H1 (cell line): ENCODE measurements at regions not wholly inside any gene's neighbourhood (a gene's known extent, or its start where the extent isn't known, plus 50 kb on each side); places are given as distances from the start of the nearest gene placed in this dataset.

Experiments used
- CTCF ChIA-PET: fragments of 300-600 bp; sonication (Branson Sonifier 250); formaldehyde crosslinking; loops from one replicate; lab custom pipeline; 2021; ENCODE audit not compliant: partially characterized antibody; lab: Charles Lee
- POLR2A ChIA-PET: fragments of 300-600 bp; sonication (Branson Sonifier 250); formaldehyde crosslinking; loops from one replicate; lab custom pipeline; 2021; ENCODE audit warnings: inconsistent platforms; ENCODE audit not compliant: partially characterized antibody; lab: Charles Lee
- DNase-seq, 2 experiments: peaks; one replicate each; pipeline versions ENCODE4 v3.0.0 to v3.0.0-alpha.2; 2010 to 2022; ENCODE audit warnings: low spot score in 2 of 2, low read depth in 1 of 2, mixed read lengths in 1 of 2
- FAIRE-seq: peaks from 2 replicates; lab custom pipeline; 2011; peaks lifted over from hg19 to GRCh38; lab: Jason Lieb, UNC
- H2AFZ ChIP-seq: 2 replicates; pipeline ENCODE4 v1.8.1; 2012; ENCODE audit warnings: low read length, inconsistent platforms
- H2AK5ac ChIP-seq: 2 replicates; pipeline ENCODE4 v1.6.1; 2013; ENCODE audit warnings: low read depth, low read length
- H2BK120ac ChIP-seq: replicated peaks from 2 replicates; pipeline ENCODE3; 2013; ENCODE audit warnings: low read depth, low read length, inconsistent platforms
- H2BK12ac ChIP-seq: 2 replicates; pipeline ENCODE4 v1.6.1; 2013; ENCODE audit warnings: low read depth, low read length
- H2BK15ac ChIP-seq: 2 replicates; pipeline ENCODE4 v1.6.1; 2013; ENCODE audit warnings: low read length
- H2BK20ac ChIP-seq: 2 replicates; pipeline ENCODE4 v1.6.1; 2013; ENCODE audit warnings: low read length
- H2BK5ac ChIP-seq: 2 replicates; pipeline ENCODE4 v1.6.1; 2013; ENCODE audit warnings: low read depth, low read length
- H3K14ac ChIP-seq: 2 replicates; pipeline ENCODE4 v1.6.1; 2013; ENCODE audit warnings: inconsistent platforms; ENCODE audit not compliant: insufficient read length
- H3K18ac ChIP-seq: 2 replicates; pipeline ENCODE4 v1.6.1; 2013; ENCODE audit warnings: low read length; ENCODE audit errors: extremely low read depth
- H3K23ac ChIP-seq: 2 replicates; pipeline ENCODE4 v1.6.1; 2013; ENCODE audit warnings: inconsistent platforms; ENCODE audit not compliant: insufficient read length
- H3K23me2 ChIP-seq: 2 replicates; pipeline ENCODE4 v1.6.1; 2013; ENCODE audit warnings: low read depth, low read length
- H3K27ac ChIP-seq: 2 replicates; pipeline ENCODE4 v1.6.1; 2011; ENCODE audit warnings: low read depth, low read length, inconsistent platforms
- H3K27me3 ChIP-seq, 4 experiments: replicated peaks in 1 of 4; 1 replicate in 1 of 4; 2 replicates in 3 of 4; pipeline versions ENCODE4 v1.6.1 to v1.8.1; 2011 to 2013; ENCODE audit warnings: low read length in 3 of 4, mild to moderate bottlenecking in 3 of 4, inconsistent platforms in 2 of 4, mixed read lengths in 2 of 4, moderate library complexity in 1 of 4; ENCODE audit not compliant: control insufficient read depth in 3 of 4, insufficient read depth in 3 of 4; ENCODE audit errors: extremely low read depth in 1 of 4
- H3K36me3 ChIP-seq, 4 experiments: 2 replicates each; pipeline versions ENCODE4 v1.6.1 to v1.8.1; 2011 to 2013; ENCODE audit warnings: mild to moderate bottlenecking in 4 of 4, low read length in 3 of 4, moderate library complexity in 2 of 4, control low read depth in 1 of 4, inconsistent platforms in 1 of 4; ENCODE audit not compliant: insufficient read depth in 4 of 4, control insufficient read depth in 2 of 4
- H3K4ac ChIP-seq: replicated peaks from 2 replicates; pipeline ENCODE3; 2013; ENCODE audit warnings: low read length, low read depth, mixed read lengths, inconsistent platforms; ENCODE audit not compliant: insufficient read length
- H3K4me1 ChIP-seq, 4 experiments: replicated peaks in 1 of 4; 1 replicate in 1 of 4; 2 replicates in 3 of 4; pipeline versions ENCODE4 v1.6.1 to v1.8.1; 2011 to 2013; ENCODE audit warnings: low read length in 3 of 4, inconsistent platforms in 2 of 4, mixed read lengths in 1 of 4; ENCODE audit not compliant: insufficient read depth in 4 of 4, control insufficient read depth in 3 of 4
- H3K4me2 ChIP-seq, 2 experiments: 2 replicates each; pipeline versions ENCODE4 v1.6.1 to v1.8.1; 2011 to 2013; ENCODE audit warnings: low read depth in 2 of 2, low read length in 2 of 2, control low read depth in 1 of 2, inconsistent platforms in 1 of 2, mild to moderate bottlenecking in 1 of 2; ENCODE audit not compliant: insufficient read depth in 1 of 2
- H3K4me3 ChIP-seq, 4 experiments: fragments of 200-600, 300-600 bp in 1 of 4; sonication (generic), shearing (Covaris generic), sonication (Bioruptor Twin) in 1 of 4; 2 replicates each; pipeline versions ENCODE4 v1.5.1 to v1.8.1; 2011 to 2016; ENCODE audit warnings: low read length in 4 of 4, low read depth in 3 of 4, control low read depth in 2 of 4, inconsistent platforms in 2 of 4, mild to moderate bottlenecking in 2 of 4, mixed read lengths in 1 of 4, moderate library complexity in 1 of 4; ENCODE audit not compliant: insufficient read depth in 2 of 4; ENCODE audit errors: extremely low read depth in 1 of 4
- H3K56ac ChIP-seq: replicated peaks from 2 replicates; pipeline ENCODE3; 2013; ENCODE audit warnings: low read depth, mild to moderate bottlenecking, mixed read lengths, low read length, inconsistent platforms; ENCODE audit not compliant: insufficient read length
- H3K79me1 ChIP-seq: 2 replicates; pipeline ENCODE4 v1.6.1; 2013; ENCODE audit warnings: low read depth, low read length, control low read depth
- H3K79me2 ChIP-seq, 2 experiments: 2 replicates each; pipeline versions ENCODE4 v1.6.1 to v1.8.1; 2012 to 2013; ENCODE audit warnings: low read length in 2 of 2, mild to moderate bottlenecking in 2 of 2, inconsistent platforms in 1 of 2; ENCODE audit not compliant: insufficient read depth in 2 of 2, control insufficient read depth in 1 of 2
- H3K9ac ChIP-seq, 4 experiments: replicated peaks in 1 of 4; 1 replicate in 1 of 4; 2 replicates in 3 of 4; pipeline versions ENCODE4 v1.6.1 to v1.8.1; 2011 to 2013; ENCODE audit warnings: low read depth in 3 of 4, low read length in 3 of 4, control low read depth in 2 of 4, mild to moderate bottlenecking in 2 of 4, moderate library complexity in 2 of 4, inconsistent platforms in 1 of 4; ENCODE audit errors: extremely low read depth in 1 of 4
- H3K9me3 ChIP-seq, 2 experiments: 2 replicates each; pipeline versions ENCODE4 v1.6.1 to v1.8.1; 2012 to 2013; ENCODE audit warnings: mild to moderate bottlenecking in 2 of 2, moderate library complexity in 2 of 2, control low read depth in 1 of 2, inconsistent platforms in 1 of 2, low read depth in 1 of 2, low read length in 1 of 2, mixed read lengths in 1 of 2; ENCODE audit not compliant: insufficient read depth in 2 of 2
- H4K20me1 ChIP-seq, 2 experiments: replicated peaks in 1 of 2; 2 replicates each; pipeline versions ENCODE3 to v1.8.1; 2011 to 2013; ENCODE audit warnings: inconsistent platforms in 2 of 2, low read length in 2 of 2, mild to moderate bottlenecking in 1 of 2; ENCODE audit not compliant: insufficient read depth in 2 of 2, control insufficient read depth in 1 of 2
- H4K5ac ChIP-seq: 2 replicates; pipeline ENCODE4 v1.6.1; 2013; ENCODE audit warnings: low read length, low read depth, mixed read lengths, inconsistent platforms; ENCODE audit not compliant: insufficient read length
- H4K8ac ChIP-seq: 2 replicates; pipeline ENCODE4 v1.8.0; 2013; ENCODE audit warnings: mild to moderate bottlenecking, moderate library complexity, low read length, inconsistent platforms; ENCODE audit not compliant: insufficient read depth; ENCODE audit errors: extremely low read depth
- H4K91ac ChIP-seq: replicated peaks from 2 replicates; pipeline ENCODE3; 2013; ENCODE audit warnings: low read length, mixed read lengths, inconsistent platforms; ENCODE audit not compliant: insufficient read length
- ASH2L ChIP-seq: fragments of 200-600, 300-600 bp; sonication (generic); IDR thresholded peaks from one replicate; pipeline ENCODE4 v1.7.1; 2017; ENCODE audit warnings: low read length
- GABPA ChIP-seq: IDR thresholded peaks from 2 replicates; pipeline ENCODE4 v1.6.1; 2011; ENCODE audit warnings: mild to moderate bottlenecking, low read length, moderate library complexity, borderline replicate concordance; ENCODE audit not compliant: insufficient read depth
- KDM5A ChIP-seq: fragments of 200-600 bp; IDR thresholded peaks from 2 replicates; pipeline ENCODE4 v1.7.1; 2012; ENCODE audit warnings: mild to moderate bottlenecking, low read length, inconsistent platforms, mixed read lengths
- YY1 ChIP-seq: IDR thresholded peaks from 2 replicates; pipeline ENCODE4 v1.6.1; 2011; ENCODE audit warnings: low read depth, mild to moderate bottlenecking, low read length
- WGBS, 2 experiments: shearing (Covaris generic) in 1 of 2; methylation state at CpG; one replicate each; pipeline versions ENCODE4 v1.1.6 to v1.1.7; 2013 to 2015; ENCODE audit warnings: low lambda C conversion rate in 2 of 2, mixed read lengths in 2 of 2, inconsistent platforms in 1 of 2, low coverage in 1 of 2, missing lambda C conversion rate in 1 of 2; ENCODE audit not compliant: insufficient replicate concordance in 2 of 2, insufficient coverage in 1 of 2, insufficient read length in 1 of 2; ENCODE audit errors: extremely low coverage in 1 of 2, missing lambda C conversion rate in 1 of 2; 5-methylcytosine and 5-hydroxymethylcytosine counted together

DNA sequence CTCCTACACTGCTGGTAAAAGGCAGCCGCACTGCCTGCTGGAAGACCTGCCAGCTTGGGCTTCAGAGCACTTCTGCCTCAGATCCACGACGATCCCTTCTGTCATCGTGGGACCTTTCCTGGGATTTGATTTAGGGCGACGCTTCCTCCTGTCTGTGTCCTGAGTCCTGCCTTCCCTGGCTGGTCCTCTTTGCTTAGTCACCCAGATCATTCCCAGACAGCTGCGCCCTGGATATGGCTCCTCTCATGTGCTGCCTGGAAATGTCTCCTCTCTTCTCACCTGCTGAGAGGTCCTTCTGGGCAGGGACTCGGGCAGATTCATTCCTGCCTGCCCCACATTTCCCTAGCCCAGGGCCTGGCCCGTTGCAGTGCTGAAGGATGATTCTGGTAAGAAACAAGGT, 72.4 kb upstream of the POU3F1 start:
- Histone ChIP-seq H3K79me2 (no peaks in the 10 kb centered on the region), H4K20me1 (no peaks in the 10 kb centered on the region), H3K9ac (no peak overlapping the region), H2BK20ac (0 out of 2 replicates have a peak overlapping the region, but pooled peaks have one; percentile 44), H3K23ac (no peak overlapping the region), H3K18ac (no peak overlapping the region), H3K4me3 (no peak overlapping the region), H3K23me2 (peaks cover 5% of the 10 kb centered on the region; the same call in 1 of the 2 replicates), H3K36me3 (no peaks in the 10 kb centered on the region), H3K4ac (no peak overlapping the region), H2BK5ac (no peak overlapping the region)
- POLR2A ChIA-PET = interaction anchor here (0.6 to 2.2 kb wide), 2 partner anchors 17 kb away, joined by 3 to 4 read pairs; no protein-coding TSS in a partner anchor
- no peak for DNase-seq
- TF ChIP-seq GABPA = no peak
- TF ChIP-seq YY1 = no peak
- TF ChIP-seq KDM5A = no peak
- TF ChIP-seq ASH2L = no peak
- TF ChIP-seq, all 59 proteins: peak for 0
- Histone ChIP-seq H3K27me3 (no peaks in the 10 kb centered on the region), H3K79me1 (no peaks in the 10 kb centered on the region), H2BK15ac (no peak overlapping the region), H3K4me2 (no peak overlapping the region), H2BK120ac (no peak overlapping the region), H4K5ac (no peak overlapping the region), H2BK12ac (no peak overlapping the region; the same call in 1 of the 2 replicates), H3K4me1 (peaks cover 0 to 9% (median 0%) of the 10 kb centered on the region in 4 experiments; a peak in 2 of 7 replicates), H4K91ac (no peak overlapping the region), H4K8ac (no peak overlapping the region), H3K9me3 (no peaks in the 10 kb centered on the region), H3K14ac (no peak overlapping the region), H2AFZ (no peak overlapping the region), H3K27ac (no peak overlapping the region), H2AK5ac (no peak overlapping the region), H3K56ac (no peak overlapping the region)
- FAIRE-seq = no peak
- 88% methylated on average over 9 of the region's 9 CpGs; no CpG with 5 or more reads in 1 of the 2 experiments for WGBS, 2 experiments
- CTCF ChIA-PET = interaction anchor here (0.6 to 1.8 kb wide), 12 partner anchors 10 to 716 kb away, joined by 3 to 7 read pairs (median 3); no protein-coding TSS in a partner anchor
